Stomach (tissue), 8 donors: ENCODE measurements at regions not wholly inside any gene's neighbourhood (a gene's known extent, or its start where the extent isn't known, plus 50 kb on each side); places are given as distances from the start of the nearest gene placed in this dataset.

ENCODE experiments used
- DNase-seq, 2 donors: peaks; one replicate each; pipeline versions ENCODE4 v3.0.0 to v3.0.0-alpha.2; 2013 to 2019
- H3K27ac ChIP-seq, 5 donors: fragments of 200-600 bp in 4 of 5; sonication (generic) in 4 of 5; one replicate each; pipeline ENCODE4 v1.5.1; 2013 to 2019; ENCODE audit warnings: mild to moderate bottlenecking in 1 of 5, moderate library complexity in 1 of 5
- H3K27me3 ChIP-seq, 3 donors: fragments of 200-600 bp; sonication (generic); one replicate each; pipeline ENCODE4 v1.5.1; 2017 to 2019; ENCODE audit warnings: mixed run types in 1 of 3
- H3K36me3 ChIP-seq, 4 donors: fragments of 200-600 bp; sonication (generic); 1 replicate in 3 of 4; 2 replicates in 1 of 4; pipeline ENCODE4 v1.5.1; 2016 to 2019
- H3K4me1 ChIP-seq, 4 donors: fragments of 200-600 bp; sonication (generic); one replicate each; pipeline ENCODE4 v1.5.1; 2016 to 2019
- H3K4me3 ChIP-seq, 4 donors: fragments of 200-600 bp; sonication (generic) in 3 of 4; one replicate each; pipeline ENCODE4 v1.5.1; 2016 to 2019; ENCODE audit warnings: mild to moderate bottlenecking in 1 of 4
- H3K9me3 ChIP-seq, 4 donors: fragments of 200-600 bp; sonication (generic); one replicate each; pipeline ENCODE4 v1.5.1; 2016 to 2019
- EP300 ChIP-seq: sonication (generic); formaldehyde crosslinking; IDR thresholded peaks from one replicate; pipeline ENCODE4 v1.6.1; 2017; ENCODE audit warnings: antibody characterized with exemption
- POLR2A ChIP-seq, 4 donors: fragments of 450-650 bp; IDR thresholded peaks; one replicate each; pipeline ENCODE4 v1.6.1; 2016; ENCODE audit warnings: antibody characterized with exemption in 4 of 4, control low read depth in 2 of 4, mild to moderate bottlenecking in 1 of 4, moderate library complexity in 1 of 4
- POLR2AphosphoS5 ChIP-seq, 3 donors: sonication (generic); formaldehyde crosslinking; IDR thresholded peaks; one replicate each; pipeline ENCODE4 v1.6.1; 2016; ENCODE audit warnings: antibody characterized with exemption in 3 of 3
- WGBS, 5 donors: extraction: QIAGEN DNeasy Blood & Tissue Kit in 3 of 5; methylation state at CpG; one replicate each; pipeline versions ENCODE4 v1.1.5 to v1.1.7; 2013 to 2018; 5-methylcytosine and 5-hydroxymethylcytosine counted together
- intact Hi-C: fragments of 100-400 bp; cut with DNase I; formaldehyde crosslinking; loops from one replicate; pipeline ENCODE4 v1.15.1; 2023; ENCODE audit warnings: low total_unique reads
- TF ChIP-seq, protein P1 (sequence below), 7 experiments: fragments of 450-650 bp in 4 of 7; fragments of 200-600 bp in 3 of 7; sonication (generic) in 3 of 7; IDR thresholded peaks; one replicate each; pipeline ENCODE4 v1.5.1; 2016 to 2019; ENCODE audit warnings: antibody characterized with exemption in 7 of 7, control low read depth in 2 of 7, mild to moderate bottlenecking in 1 of 7
- donor health status: healthy with polysubstance abuse.
- donor health status: Bipolar disorder and iron deficiency.
- donor health status: healthy.

DNA sequence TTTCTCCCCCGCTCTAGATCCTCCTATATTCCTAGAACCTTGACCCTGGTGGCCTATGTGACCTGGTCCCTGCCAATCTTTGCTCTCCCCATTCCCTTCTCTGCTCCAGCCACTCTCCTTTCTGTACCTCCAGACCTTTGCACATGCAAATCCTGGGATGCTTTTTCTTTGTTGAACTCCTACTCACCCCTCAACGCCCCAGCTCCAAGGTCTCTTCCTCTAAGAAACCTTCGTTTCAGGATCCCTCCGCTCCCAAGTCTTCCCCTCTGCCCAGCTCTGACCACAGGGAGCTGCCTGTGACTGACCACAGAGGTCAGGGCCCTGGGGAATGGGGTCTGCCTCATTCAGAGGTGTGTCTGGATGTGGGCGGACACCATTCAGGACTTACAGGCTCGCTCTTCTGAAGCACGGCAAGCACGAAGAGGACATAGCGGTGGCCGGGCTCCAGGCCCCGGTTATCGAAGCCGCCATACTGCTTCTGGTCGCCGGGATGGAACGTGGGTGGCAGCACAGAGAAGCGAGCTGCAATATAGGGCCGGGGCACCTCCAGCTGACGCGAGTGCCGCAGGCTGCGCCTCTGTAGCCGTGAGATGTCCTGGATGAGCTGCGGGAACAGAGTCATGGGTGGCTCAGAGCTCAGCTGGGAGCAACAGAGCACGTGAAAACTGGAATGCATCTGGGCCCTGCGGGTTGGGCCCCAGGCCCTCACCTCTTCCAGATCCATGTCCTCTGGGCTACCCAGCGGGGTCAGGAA is 120.9 kb downstream of the PTPRS start:
- intact Hi-C loops = no loop called here
- Histone ChIP-seq H3K36me3 (peaks cover 36 to 94% (median 87%) of the 10 kb centered on the region in 4 donors), H3K4me1 (no peaks in the 10 kb centered on the region), H3K27ac (no peak overlapping the region), H3K27me3 (no peaks in the 10 kb centered on the region), H3K9me3 (no peaks in the 10 kb centered on the region), H3K4me3 (no peak overlapping the region)
- no peak for DNase-seq
- TF ChIP-seq, protein P1, sequence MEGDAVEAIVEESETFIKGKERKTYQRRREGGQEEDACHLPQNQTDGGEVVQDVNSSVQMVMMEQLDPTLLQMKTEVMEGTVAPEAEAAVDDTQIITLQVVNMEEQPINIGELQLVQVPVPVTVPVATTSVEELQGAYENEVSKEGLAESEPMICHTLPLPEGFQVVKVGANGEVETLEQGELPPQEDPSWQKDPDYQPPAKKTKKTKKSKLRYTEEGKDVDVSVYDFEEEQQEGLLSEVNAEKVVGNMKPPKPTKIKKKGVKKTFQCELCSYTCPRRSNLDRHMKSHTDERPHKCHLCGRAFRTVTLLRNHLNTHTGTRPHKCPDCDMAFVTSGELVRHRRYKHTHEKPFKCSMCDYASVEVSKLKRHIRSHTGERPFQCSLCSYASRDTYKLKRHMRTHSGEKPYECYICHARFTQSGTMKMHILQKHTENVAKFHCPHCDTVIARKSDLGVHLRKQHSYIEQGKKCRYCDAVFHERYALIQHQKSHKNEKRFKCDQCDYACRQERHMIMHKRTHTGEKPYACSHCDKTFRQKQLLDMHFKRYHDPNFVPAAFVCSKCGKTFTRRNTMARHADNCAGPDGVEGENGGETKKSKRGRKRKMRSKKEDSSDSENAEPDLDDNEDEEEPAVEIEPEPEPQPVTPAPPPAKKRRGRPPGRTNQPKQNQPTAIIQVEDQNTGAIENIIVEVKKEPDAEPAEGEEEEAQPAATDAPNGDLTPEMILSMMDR (IDR thresholded peaks at IDR 0.05) = no peak
- TF ChIP-seq POLR2A (IDR thresholded peaks at IDR 0.05) = no peak
- TF ChIP-seq EP300 = no peak
- no peak for TF ChIP-seq POLR2AphosphoS5 (IDR thresholded peaks at IDR 0.05)
- 94 to 97% (median 97%) methylated on average over 25 to 27 of the region's 27 CpGs for WGBS, 5 donors

DNA sequence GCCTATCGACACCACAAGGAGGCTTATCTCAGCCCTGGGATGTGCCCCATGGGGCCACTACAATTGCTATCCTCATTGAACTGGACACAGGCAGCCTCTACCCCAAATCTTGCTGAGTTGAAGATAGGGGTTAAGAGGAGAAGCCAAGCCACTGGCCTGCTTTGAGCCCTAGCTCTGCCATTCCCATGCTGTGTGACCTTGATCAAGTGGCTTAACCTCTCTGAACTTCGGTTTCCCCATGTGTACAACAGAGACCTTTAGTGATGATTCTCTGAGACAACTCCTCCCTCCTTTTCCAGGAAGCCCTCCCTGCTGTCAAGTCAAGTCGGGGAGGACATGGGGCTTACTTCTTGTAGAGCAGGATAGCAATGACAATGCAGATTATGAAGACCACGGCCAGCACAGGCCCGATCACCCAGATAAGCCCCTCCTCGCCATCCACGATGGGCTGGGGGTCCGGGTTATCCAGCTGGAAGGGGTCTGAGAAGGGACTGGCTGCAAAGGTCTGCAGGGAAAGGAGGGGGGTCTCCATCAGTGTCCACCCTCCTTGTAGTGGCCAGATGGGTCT is 121.6 kb downstream of the PTPRS start:
- H3K36me3 ChIP-seq = peaks cover 42 to 94% (median 92%) of the 10 kb centered on the region in 4 donors
- no peaks in the 10 kb centered on the region for H3K27me3 ChIP-seq
- no peaks in the 10 kb centered on the region for H3K4me1 ChIP-seq
- TF ChIP-seq POLR2AphosphoS5 (IDR thresholded peaks at IDR 0.05) = no peak
- TF ChIP-seq, protein P1 (IDR thresholded peaks at IDR 0.05) = no peak
- no peak for TF ChIP-seq EP300
- 89 to 97% (median 93%) methylated on average over 6 to 8 of the region's 8 CpGs for WGBS, 5 donors
- no peak for DNase-seq
- no peaks in the 10 kb centered on the region for H3K9me3 ChIP-seq
- intact Hi-C loops = no loop called here
- no peak overlapping the region for H3K27ac ChIP-seq
- H3K4me3 ChIP-seq = no peak overlapping the region

DNA sequence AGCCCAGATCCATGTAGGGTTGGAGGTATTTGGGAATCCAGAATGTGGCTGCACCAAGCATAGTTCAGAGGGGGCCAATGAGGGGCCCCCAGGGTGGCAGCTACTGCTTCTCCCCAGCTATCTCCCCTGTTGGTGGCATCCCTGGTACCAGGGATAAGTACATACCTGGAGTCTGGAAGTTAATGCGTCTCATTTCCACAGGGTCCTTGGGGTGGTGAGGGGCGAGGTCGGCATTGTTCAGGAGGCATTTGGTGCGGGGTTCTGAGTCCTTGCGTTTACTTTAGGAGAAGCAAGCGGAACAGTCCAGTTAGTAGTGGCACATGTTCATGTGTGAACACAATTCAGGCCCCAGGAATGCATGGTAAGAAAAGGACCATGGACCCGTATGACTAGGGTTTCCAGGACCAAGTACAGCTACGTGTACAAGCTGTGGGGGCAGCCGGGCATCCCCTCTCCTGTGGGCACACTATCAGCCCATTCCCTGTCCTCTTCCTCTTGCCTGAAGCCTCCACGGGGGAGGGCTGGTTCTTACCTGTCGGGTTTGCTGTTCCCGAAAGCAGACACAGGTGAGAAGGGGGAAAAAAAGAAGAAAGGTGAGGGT is 122.3 kb downstream of the PTPRS start:
- no peak for DNase-seq
- WGBS, 5 donors = 87 to 96% (median 93%) methylated on average over 12 of the region's 12 CpGs
- H3K9me3 ChIP-seq = no peaks in the 10 kb centered on the region
- intact Hi-C loops = no loop called here
- H3K36me3 ChIP-seq = peaks cover 45 to 99% (median 99%) of the 10 kb centered on the region in 4 donors
- H3K27ac ChIP-seq = no peak overlapping the region
- H3K4me3 ChIP-seq = no peak overlapping the region
- H3K4me1 ChIP-seq = no peaks in the 10 kb centered on the region
- no peaks in the 10 kb centered on the region for H3K27me3 ChIP-seq
- TF ChIP-seq EP300 (no peak), POLR2A (IDR thresholded peaks at IDR 0.05) (no peak), POLR2AphosphoS5 (IDR thresholded peaks at IDR 0.05) (no peak)
- TF ChIP-seq, protein P1 (IDR thresholded peaks at IDR 0.05) = no peak

DNA sequence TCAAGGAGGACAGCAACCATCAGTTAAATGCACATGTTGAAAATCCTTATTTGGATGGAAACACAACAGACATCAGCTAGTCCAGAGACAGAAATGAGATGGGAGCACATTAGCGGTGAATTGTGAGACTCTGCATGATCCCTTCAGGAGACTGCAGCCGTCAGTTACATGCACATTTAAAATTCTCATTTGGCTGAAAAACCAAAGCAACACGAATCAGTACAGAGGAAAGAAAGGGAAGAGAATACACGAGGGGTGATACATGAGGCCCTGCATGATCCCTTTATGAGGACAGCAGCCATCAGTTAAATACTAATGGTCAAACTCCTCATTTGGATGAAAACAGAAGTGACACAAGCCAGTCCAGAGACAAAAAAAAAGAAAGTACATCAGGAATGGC is 123.4 kb downstream of the PTPRS start:
- H3K27me3 ChIP-seq = no peaks in the 10 kb centered on the region
- 87 to 96% (median 93%) methylated on average over 4 of the region's 4 CpGs for WGBS, 5 donors
- intact Hi-C loops = no loop called here
- DNase-seq = no peak
- H3K36me3 ChIP-seq = peaks cover 46 to 100% (median 99%) of the 10 kb centered on the region in 4 donors
- H3K4me1 ChIP-seq = no peaks in the 10 kb centered on the region
- H3K9me3 ChIP-seq = no peaks in the 10 kb centered on the region
- TF ChIP-seq POLR2AphosphoS5 (IDR thresholded peaks at IDR 0.05) = no peak
- TF ChIP-seq, protein P1 (IDR thresholded peaks at IDR 0.05) = no peak
- no peak overlapping the region for H3K4me3 ChIP-seq
- H3K27ac ChIP-seq = no peak overlapping the region
